ENCODE measurements at regions not wholly inside any gene's neighbourhood (a gene's known extent, or its start where the extent isn't known, plus 50 kb on each side); places are given as distances from the start of the nearest gene placed in this dataset.

DNA sequence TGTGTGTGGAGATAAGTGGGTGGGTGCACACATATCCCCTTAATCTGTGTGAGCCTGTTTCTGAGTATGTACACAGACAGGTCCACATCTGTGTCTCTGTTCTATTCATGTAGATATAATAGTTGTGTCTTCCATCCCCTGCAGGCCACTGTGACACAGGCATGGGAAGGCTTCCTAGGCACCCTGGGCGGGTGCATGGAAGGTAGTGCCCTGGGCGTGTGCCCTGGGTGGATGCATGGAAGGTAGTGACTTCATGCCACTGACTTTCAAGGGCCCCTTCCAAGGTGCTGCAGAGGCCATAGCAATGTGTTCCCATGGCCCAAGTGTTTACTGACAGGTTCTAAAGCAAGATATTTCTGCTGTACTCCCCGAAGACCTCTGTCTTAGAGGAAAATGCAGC lies 462.5 kb upstream of the HS6ST1 start:
- no peaks in the 10 kb centered on the region for H3K9me3 ChIP-seq
- no peaks in the 10 kb centered on the region for H3K27me3 ChIP-seq
- 63 to 87% methylated on average over 3 of the region's 3 CpGs for WGBS, 2 donors
- H3K4me3 ChIP-seq (replicated peaks in 1 of 3) = no peak overlapping the region
- intact Hi-C loops (cut with DNase I) = no loop called here
- H3K27ac ChIP-seq = no peak overlapping the region
- H3K36me3 ChIP-seq = no peaks in the 10 kb centered on the region
- DNase-seq = no peak
- TF ChIP-seq, protein P1, sequence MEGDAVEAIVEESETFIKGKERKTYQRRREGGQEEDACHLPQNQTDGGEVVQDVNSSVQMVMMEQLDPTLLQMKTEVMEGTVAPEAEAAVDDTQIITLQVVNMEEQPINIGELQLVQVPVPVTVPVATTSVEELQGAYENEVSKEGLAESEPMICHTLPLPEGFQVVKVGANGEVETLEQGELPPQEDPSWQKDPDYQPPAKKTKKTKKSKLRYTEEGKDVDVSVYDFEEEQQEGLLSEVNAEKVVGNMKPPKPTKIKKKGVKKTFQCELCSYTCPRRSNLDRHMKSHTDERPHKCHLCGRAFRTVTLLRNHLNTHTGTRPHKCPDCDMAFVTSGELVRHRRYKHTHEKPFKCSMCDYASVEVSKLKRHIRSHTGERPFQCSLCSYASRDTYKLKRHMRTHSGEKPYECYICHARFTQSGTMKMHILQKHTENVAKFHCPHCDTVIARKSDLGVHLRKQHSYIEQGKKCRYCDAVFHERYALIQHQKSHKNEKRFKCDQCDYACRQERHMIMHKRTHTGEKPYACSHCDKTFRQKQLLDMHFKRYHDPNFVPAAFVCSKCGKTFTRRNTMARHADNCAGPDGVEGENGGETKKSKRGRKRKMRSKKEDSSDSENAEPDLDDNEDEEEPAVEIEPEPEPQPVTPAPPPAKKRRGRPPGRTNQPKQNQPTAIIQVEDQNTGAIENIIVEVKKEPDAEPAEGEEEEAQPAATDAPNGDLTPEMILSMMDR (IDR thresholded peaks at IDR 0.05) = no peak
- no peak for TF ChIP-seq POLR2A (IDR thresholded peaks at IDR 0.05)
- H3K4me1 ChIP-seq = no peaks in the 10 kb centered on the region

DNA sequence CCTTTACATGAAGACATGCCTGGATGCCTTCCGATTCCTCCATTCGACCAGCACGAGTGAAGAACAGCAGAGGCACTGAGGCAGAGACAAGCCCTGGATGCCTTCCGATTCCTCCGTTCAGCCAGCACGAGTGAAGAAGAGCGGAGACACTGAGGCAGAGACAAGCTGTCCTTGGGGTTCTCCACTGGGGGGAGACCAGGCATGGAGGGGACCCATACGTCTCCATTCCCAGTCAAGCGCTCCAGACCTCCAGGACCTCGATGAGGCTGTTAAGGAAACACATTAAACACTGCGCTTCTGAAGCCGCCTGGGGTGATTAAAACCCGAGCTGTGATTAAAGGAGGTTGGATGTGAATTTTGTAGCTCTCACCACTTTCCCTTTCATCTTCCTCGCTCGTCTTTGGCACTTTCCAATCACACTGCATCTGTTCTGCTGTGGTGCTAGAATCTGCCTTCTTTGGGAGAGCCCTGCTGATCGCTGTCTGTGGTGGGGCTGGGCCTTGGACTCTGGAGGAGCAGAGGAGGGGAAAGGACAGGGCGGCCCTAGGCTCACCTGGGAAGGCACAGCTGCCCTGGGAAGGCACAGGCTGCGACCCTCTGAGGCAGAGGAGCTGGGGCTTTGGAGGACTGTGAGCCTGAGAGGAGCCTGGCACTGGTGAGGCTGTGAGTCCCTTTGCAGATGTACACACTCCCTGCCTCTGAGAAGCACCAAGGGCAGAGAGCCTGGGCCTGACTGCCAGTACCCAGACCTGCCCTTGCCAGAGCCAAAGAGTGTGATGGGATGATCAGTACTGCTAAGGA lies 463.1 kb upstream of the HS6ST1 start:
- 68 to 78% methylated on average over 17 to 18 of the region's 18 CpGs for WGBS, 2 donors
- Histone ChIP-seq H3K9me3 (no peaks in the 10 kb centered on the region), H3K4me1 (no peaks in the 10 kb centered on the region), H3K36me3 (no peaks in the 10 kb centered on the region), H3K27me3 (no peaks in the 10 kb centered on the region), H3K27ac (no peak overlapping the region), H3K4me3 (replicated peaks in 1 of 3) (no peak overlapping the region)
- TF ChIP-seq POLR2A (IDR thresholded peaks at IDR 0.05) = no peak
- TF ChIP-seq, protein P1 (IDR thresholded peaks at IDR 0.05) = no peak
- no peak for DNase-seq
- intact Hi-C loops (cut with DNase I) = no loop called here

GRCh38 chr2:128782411-128783192 lies 463.9 kb upstream of the HS6ST1 start:
- Histone ChIP-seq H3K27me3 (no peaks in the 10 kb centered on the region), H3K27ac (no peak overlapping the region), H3K4me1 (no peaks in the 10 kb centered on the region), H3K4me3 (replicated peaks in 1 of 3) (no peak overlapping the region), H3K36me3 (no peaks in the 10 kb centered on the region), H3K9me3 (no peaks in the 10 kb centered on the region)
- no peak for TF ChIP-seq POLR2A (IDR thresholded peaks at IDR 0.05)
- TF ChIP-seq, protein P1 (IDR thresholded peaks at IDR 0.05) = no peak
- WGBS, 2 donors = 77 to 90% methylated on average over 6 of the region's 6 CpGs
- DNase-seq = no peak
- intact Hi-C loops (cut with DNase I) = no loop called here

GRCh38 chr2:128783193-128783671 lies 464.6 kb upstream of the HS6ST1 start:
- H3K27ac ChIP-seq = no peak overlapping the region
- H3K4me1 ChIP-seq = no peaks in the 10 kb centered on the region
- H3K27me3 ChIP-seq = no peaks in the 10 kb centered on the region
- WGBS, 2 donors = 91 to 95% methylated on average over 8 to 9 of the region's 9 CpGs
- TF ChIP-seq, protein P1 (IDR thresholded peaks at IDR 0.05) = no peak
- no peak for TF ChIP-seq POLR2A (IDR thresholded peaks at IDR 0.05)
- H3K36me3 ChIP-seq = no peaks in the 10 kb centered on the region
- intact Hi-C loops (cut with DNase I) = no loop called here
- DNase-seq = no peak
- H3K9me3 ChIP-seq = no peaks in the 10 kb centered on the region
- no peak overlapping the region for H3K4me3 ChIP-seq (replicated peaks in 1 of 3)

DNA sequence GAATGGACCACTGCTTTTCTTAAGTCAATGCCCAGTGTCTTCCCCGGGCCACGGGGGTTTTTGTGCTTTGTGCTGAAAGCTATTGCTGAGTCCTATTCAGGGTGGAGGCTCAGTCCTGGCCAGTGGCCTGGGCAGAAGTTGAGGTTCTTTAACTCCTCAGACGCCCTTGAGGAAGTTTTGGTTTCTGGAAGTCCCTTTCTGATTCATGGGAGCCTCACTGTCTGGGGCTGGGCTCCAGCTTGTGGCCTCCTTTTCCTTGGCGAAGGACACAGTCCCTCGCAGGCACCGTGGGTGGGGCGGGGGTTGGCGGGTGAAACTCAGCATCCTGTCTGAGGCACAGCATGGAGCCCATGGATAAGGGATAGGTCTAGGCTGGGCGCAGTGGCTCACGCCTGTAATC lies 465.2 kb upstream of the HS6ST1 start:
- TF ChIP-seq POLR2A (IDR thresholded peaks at IDR 0.05) = no peak
- TF ChIP-seq, protein P1 (IDR thresholded peaks at IDR 0.05) = no peak
- WGBS, 2 donors = 75 to 81% methylated on average over 6 to 10 of the region's 10 CpGs
- Histone ChIP-seq H3K36me3 (no peaks in the 10 kb centered on the region), H3K9me3 (no peaks in the 10 kb centered on the region), H3K27me3 (no peaks in the 10 kb centered on the region), H3K4me3 (replicated peaks in 1 of 3) (no peak overlapping the region), H3K27ac (no peak overlapping the region), H3K4me1 (no peaks in the 10 kb centered on the region)
- no peak for DNase-seq
- intact Hi-C loops (cut with DNase I) = no loop called here

Measured in thyroid gland (tissue), 4 donors.